T-cell (primary cell): ENCODE measurements at regions not wholly inside any gene's neighbourhood (a gene's known extent, or its start where the extent isn't known, plus 50 kb on each side); places are given as distances from the start of the nearest gene placed in this dataset.

Experiments
- ATAC-seq, 4 experiments: fragments of 200-7000 bp in 3 of 4; fragments of 150-1000 bp in 1 of 4; cut with Tn5 transposase; replicated peaks in 1 of 4; 1 replicate in 3 of 4; 2 replicates in 1 of 4; pipeline ENCODE4 v1.10.0; 2021; ENCODE audit warnings: moderate library complexity in 3 of 4, mild to moderate bottlenecking in 2 of 4, moderate number of reproducible peaks in 1 of 4
- CTCF ChIA-PET, 2 donors: fragments of 300-600 bp; sonication (Branson Sonifier 250); formaldehyde crosslinking; loops; one replicate each; lab custom pipeline; 2022; ENCODE audit warnings: antibody characterized with exemption in 2 of 2; lab: Charles Lee
- POLR2A ChIA-PET, 2 donors: fragments of 300-600 bp; sonication (Branson Sonifier 250); formaldehyde crosslinking; loops; one replicate each; lab custom pipeline; 2022; ENCODE audit warnings: antibody characterized with exemption in 2 of 2; lab: Charles Lee
- DNase-seq, 35 experiments: peaks; one replicate each; pipeline versions ENCODE4 v3.0.0 to v3.0.0-alpha.2; 2013 to 2023
- H3K27ac ChIP-seq: one replicate; pipeline ENCODE4 v1.5.1; 2013; ENCODE audit warnings: low read length
- H3K27me3 ChIP-seq, 2 experiments: replicated peaks in 1 of 2; 1 replicate in 1 of 2; 2 replicates in 1 of 2; pipeline versions ENCODE4 v1.6.1 to v1.7.0; 2013; ENCODE audit warnings: low read length in 1 of 2, mixed read lengths in 1 of 2; ENCODE audit not compliant: control insufficient read depth in 2 of 2, insufficient read depth in 2 of 2; ENCODE audit errors: extremely low read depth in 1 of 2
- H3K36me3 ChIP-seq, 2 donors: 1 replicate in 1 of 2; 2 replicates in 1 of 2; pipeline versions ENCODE4 v1.6.1 to v1.7.0; 2013; ENCODE audit warnings: low read length in 1 of 2; ENCODE audit not compliant: control insufficient read depth in 2 of 2, insufficient read depth in 1 of 2; ENCODE audit errors: extremely low read depth in 1 of 2
- H3K4me1 ChIP-seq, 2 experiments: 1 replicate in 1 of 2; 2 replicates in 1 of 2; pipeline versions ENCODE4 v1.6.1 to v1.7.0; 2013; ENCODE audit warnings: low read length in 2 of 2, mixed read lengths in 1 of 2; ENCODE audit not compliant: insufficient read depth in 2 of 2, control insufficient read depth in 1 of 2; ENCODE audit errors: extremely low read depth in 1 of 2
- H3K4me3 ChIP-seq, 2 donors: 1 replicate in 1 of 2; 2 replicates in 1 of 2; pipeline versions ENCODE4 v1.5.1 to v1.7.0; 2013; ENCODE audit warnings: mild to moderate bottlenecking in 2 of 2, low read length in 1 of 2, moderate library complexity in 1 of 2; ENCODE audit not compliant: control insufficient read depth in 1 of 2; ENCODE audit errors: extremely low read depth in 1 of 2
- H3K9me3 ChIP-seq: 2 replicates; pipeline ENCODE4 v1.7.0; 2013
- H3K27ac Mint-ChIP-seq, 2 donors: one replicate each; pipeline ENCODE4 v1.8.0; 2020 to 2021; ENCODE audit warnings: mild to moderate bottlenecking in 2 of 2, mixed read lengths in 2 of 2
- H3K27me3 Mint-ChIP-seq, 2 donors: one replicate each; pipeline ENCODE4 v1.8.0; 2021 to 2022; ENCODE audit warnings: mixed read lengths in 2 of 2
- H3K36me3 Mint-ChIP-seq: one replicate; pipeline ENCODE4 v1.8.0; 2021; ENCODE audit warnings: mixed read lengths
- H3K4me1 Mint-ChIP-seq, 3 donors: one replicate each; pipeline ENCODE4 v1.8.0; 2020 to 2022; ENCODE audit warnings: mixed read lengths in 3 of 3, mild to moderate bottlenecking in 1 of 3
- H3K4me3 Mint-ChIP-seq, 3 donors: one replicate each; pipeline ENCODE4 v1.8.0; 2020 to 2022; ENCODE audit warnings: mild to moderate bottlenecking in 3 of 3, mixed read lengths in 3 of 3, moderate library complexity in 3 of 3
- H3K9me3 Mint-ChIP-seq, 3 donors: one replicate each; pipeline ENCODE4 v1.8.0; 2020 to 2022; ENCODE audit warnings: mixed read lengths in 3 of 3
- WGBS: methylation state at CpG from one replicate; pipeline ENCODE4 v1.1.5; 2013; ENCODE audit warnings: missing lambda C conversion rate; ENCODE audit not compliant: insufficient coverage; 5-methylcytosine and 5-hydroxymethylcytosine counted together

- Histone ChIP-seq H3K9me3 (no peaks in the 10 kb centered on the region), H3K27ac (no peak overlapping the region), H3K4me1 (no peaks in the 10 kb centered on the region), H3K27me3 (no peaks in the 10 kb centered on the region), H3K4me3 (no peak overlapping the region), H3K36me3 (no peaks in the 10 kb centered on the region)
- no peak for DNase-seq
- CTCF ChIA-PET: interaction anchor here in 1 of 2 donors (0.7 kb wide), 1 partner anchor 445 kb away, joined by 3 read pairs; no protein-coding TSS in a partner anchor
- Mint-ChIP-seq H3K27me3 (no peaks in the 10 kb centered on the region), H3K36me3 (no peaks in the 10 kb centered on the region), H3K27ac (no peak overlapping the region), H3K4me1 (no peaks in the 10 kb centered on the region), H3K4me3 (no peak overlapping the region), H3K9me3 (no peaks in the 10 kb centered on the region)
- POLR2A ChIA-PET: no interaction called here
- WGBS: 90% methylated on average over 9 of the region's 13 CpGs
- no peak for ATAC-seq
These were observed 112.3 kb upstream of the PMFBP1 start for GRCh38 chr16:72284042-72284789.

DNA sequence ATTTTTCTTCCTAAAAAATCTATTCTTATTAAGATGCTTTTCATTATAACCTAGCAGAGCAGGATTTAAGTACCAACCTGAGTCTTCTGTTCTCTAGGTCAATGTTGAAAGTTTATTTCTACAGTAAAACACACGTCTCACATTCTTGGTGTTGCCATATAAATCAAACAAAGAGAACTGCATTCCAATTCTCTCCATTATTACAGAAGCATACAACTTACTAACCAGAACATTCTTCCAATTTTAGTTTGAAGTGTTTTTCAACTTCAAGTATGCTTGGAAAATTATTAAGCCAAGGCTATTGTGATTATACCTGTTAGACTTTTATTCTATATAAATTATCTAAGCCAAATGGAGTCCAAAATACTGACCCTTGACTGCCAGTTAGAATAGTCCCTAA lies 110.4 kb upstream of the PMFBP1 start:
- H3K4me3 ChIP-seq: no peak overlapping the region
- Mint-ChIP-seq H3K27ac (no peak overlapping the region), H3K9me3 (no peaks in the 10 kb centered on the region), H3K27me3 (no peaks in the 10 kb centered on the region), H3K4me3 (no peak overlapping the region), H3K36me3 (no peaks in the 10 kb centered on the region), H3K4me1 (no peaks in the 10 kb centered on the region)
- H3K4me1 ChIP-seq: no peaks in the 10 kb centered on the region
- CTCF ChIA-PET: no interaction called here
- no peaks in the 10 kb centered on the region for H3K9me3 ChIP-seq
- no peaks in the 10 kb centered on the region for H3K36me3 ChIP-seq
- H3K27ac ChIP-seq: no peak overlapping the region
- H3K27me3 ChIP-seq: no peaks in the 10 kb centered on the region
- POLR2A ChIA-PET: no interaction called here
- DNase-seq (no peak), ATAC-seq (no peak)
- WGBS: no CpG with 5 or more reads among the region's 1 CpG

GRCh38 chr16:72278301-72278700 lies 106.3 kb upstream of the PMFBP1 start:
- Mint-ChIP-seq H3K9me3 (no peaks in the 10 kb centered on the region), H3K27me3 (no peaks in the 10 kb centered on the region), H3K4me3 (no peak overlapping the region), H3K36me3 (no peaks in the 10 kb centered on the region), H3K27ac (no peak overlapping the region), H3K4me1 (no peaks in the 10 kb centered on the region)
- H3K9me3 ChIP-seq: no peaks in the 10 kb centered on the region
- ChIA-PET POLR2A (no interaction called here), CTCF (no interaction called here)
- no peak overlapping the region for H3K27ac ChIP-seq
- DNase-seq (no peak), ATAC-seq (no peak)
- H3K4me3 ChIP-seq: no peak overlapping the region
- no peaks in the 10 kb centered on the region for H3K4me1 ChIP-seq
- no peaks in the 10 kb centered on the region for H3K36me3 ChIP-seq
- WGBS: no CpG with 5 or more reads among the region's 3 CpGs
- peaks cover 0 to 3% of the 10 kb centered on the region in 2 experiments for H3K27me3 ChIP-seq

- DNase-seq (no peak), ATAC-seq (no peak)
- H3K27ac Mint-ChIP-seq: no peak overlapping the region
- POLR2A ChIA-PET: no interaction called here
- CTCF ChIA-PET: no interaction called here
- peaks cover 0 to 3% of the 10 kb centered on the region in 2 experiments for H3K27me3 ChIP-seq
- H3K9me3 Mint-ChIP-seq: no peaks in the 10 kb centered on the region
- no peak overlapping the region for H3K27ac ChIP-seq
- H3K4me3 Mint-ChIP-seq: no peak overlapping the region
- no peaks in the 10 kb centered on the region for H3K4me1 Mint-ChIP-seq
- H3K9me3 ChIP-seq: no peaks in the 10 kb centered on the region
- no peaks in the 10 kb centered on the region for H3K36me3 ChIP-seq
- 78% methylated on average over 2 of the region's 2 CpGs for WGBS
- no peaks in the 10 kb centered on the region for H3K27me3 Mint-ChIP-seq
- no peaks in the 10 kb centered on the region for H3K36me3 Mint-ChIP-seq
- no peaks in the 10 kb centered on the region for H3K4me1 ChIP-seq
- H3K4me3 ChIP-seq: no peak overlapping the region
These were observed 105.8 kb upstream of the PMFBP1 start for GRCh38 chr16:72277749-72278148.

- ChIA-PET CTCF (no interaction called here), POLR2A (no interaction called here)
- Histone ChIP-seq H3K27me3 (peaks cover 0 to 3% of the 10 kb centered on the region in 2 experiments), H3K9me3 (no peaks in the 10 kb centered on the region), H3K27ac (no peak overlapping the region), H3K4me1 (no peaks in the 10 kb centered on the region), H3K36me3 (no peaks in the 10 kb centered on the region), H3K4me3 (no peak overlapping the region)
- Mint-ChIP-seq H3K9me3 (no peaks in the 10 kb centered on the region), H3K36me3 (peaks cover 2% of the 10 kb centered on the region), H3K27me3 (no peaks in the 10 kb centered on the region), H3K27ac (no peak overlapping the region), H3K4me3 (no peak overlapping the region), H3K4me1 (no peaks in the 10 kb centered on the region)
- 87% methylated on average over 3 of the region's 3 CpGs for WGBS
- ATAC-seq (no peak), DNase-seq (no peak)
These were observed 99.8 kb upstream of the PMFBP1 start for GRCh38 chr16:72271699-72272240.

DNA sequence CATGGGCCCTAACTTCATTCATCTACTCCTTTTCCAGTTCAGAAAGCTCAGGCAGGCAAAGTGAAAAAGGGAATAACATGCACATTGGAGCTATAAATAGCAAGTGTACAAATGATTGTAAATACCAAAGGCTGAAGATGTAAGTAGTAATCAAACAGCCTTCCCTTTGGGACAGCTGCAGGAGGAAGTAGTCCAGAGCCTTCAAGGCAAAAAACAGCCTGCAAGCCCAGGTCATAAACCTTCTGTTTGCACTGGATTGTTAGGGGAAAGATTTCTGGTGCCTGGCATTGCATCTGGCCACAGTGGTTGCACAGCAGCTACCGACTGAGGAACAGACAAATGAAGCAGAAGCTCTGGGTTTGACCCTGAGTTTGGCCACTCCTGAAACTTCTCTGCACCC lies 98.6 kb upstream of the PMFBP1 start:
- WGBS: no CpG with 5 or more reads among the region's 1 CpG
- ChIA-PET POLR2A (no interaction called here), CTCF (no interaction called here)
- DNase-seq: no peak
- H3K9me3 Mint-ChIP-seq: no peaks in the 10 kb centered on the region
- H3K27ac Mint-ChIP-seq: no peak overlapping the region
- H3K4me3 Mint-ChIP-seq: no peak overlapping the region
- H3K27me3 Mint-ChIP-seq: no peaks in the 10 kb centered on the region
- H3K4me1 ChIP-seq: no peaks in the 10 kb centered on the region
- no peaks in the 10 kb centered on the region for H3K9me3 ChIP-seq
- no peak for ATAC-seq
- no peak overlapping the region for H3K27ac ChIP-seq
- H3K36me3 ChIP-seq: no peaks in the 10 kb centered on the region
- peaks cover 2% of the 10 kb centered on the region for H3K36me3 Mint-ChIP-seq
- peaks cover 0 to 3% of the 10 kb centered on the region in 2 experiments for H3K27me3 ChIP-seq
- no peaks in the 10 kb centered on the region for H3K4me1 Mint-ChIP-seq
- no peak overlapping the region for H3K4me3 ChIP-seq
